Prostate gland (tissue), 2 donors: ENCODE measurements at regions not wholly inside any gene's neighbourhood (a gene's known extent, or its start where the extent isn't known, plus 50 kb on each side); places are given as distances from the start of the nearest gene placed in this dataset.

Experiments
- DNase-seq: peaks from one replicate; pipeline ENCODE4 v3.0.0-alpha.2; 2019; ENCODE audit warnings: low spot score
- H3K27ac ChIP-seq, 2 donors: fragments of 200-600 bp; sonication (generic); 2 replicates each; pipeline ENCODE4 v1.5.1; 2017 to 2019
- H3K27me3 ChIP-seq: fragments of 200-600 bp; sonication (generic); replicated peaks from 2 replicates; pipeline ENCODE4 v1.5.1; 2019; ENCODE audit not compliant: insufficient read depth
- H3K36me3 ChIP-seq, 2 donors: fragments of 200-600 bp; sonication (generic); 1 replicate in 1 of 2; 2 replicates in 1 of 2; pipeline versions ENCODE4 v1.5.1 to v1.8.1; 2017 to 2019
- H3K4me1 ChIP-seq: fragments of 200-600 bp; sonication (generic); replicated peaks from 2 replicates; pipeline ENCODE4 v1.5.1; 2019
- H3K4me3 ChIP-seq, 2 donors: fragments of 200-600 bp; sonication (generic); 2 replicates each; pipeline ENCODE4 v1.5.1; 2017 to 2019
- H3K9me3 ChIP-seq: fragments of 200-600 bp; sonication (generic); 2 replicates; pipeline ENCODE4 v1.5.1; 2017
- CTCF ChIP-seq, 4 experiments: fragments of 200-600 bp in 2 of 4; fragments of 450-650 bp in 2 of 4; sonication (generic) in 2 of 4; IDR thresholded peaks; 1 replicate in 3 of 4; 2 replicates in 1 of 4; pipeline ENCODE4 v1.5.1; 2016 to 2019; ENCODE audit warnings: antibody characterized with exemption in 4 of 4, mild to moderate bottlenecking in 2 of 4, moderate library complexity in 2 of 4
- POLR2A ChIP-seq: fragments of 450-650 bp; IDR thresholded peaks from one replicate; pipeline ENCODE4 v1.6.1; 2016; ENCODE audit warnings: antibody characterized with exemption, mild to moderate bottlenecking
- POLR2AphosphoS5 ChIP-seq: sonication (generic); formaldehyde crosslinking; IDR thresholded peaks from one replicate; pipeline ENCODE4 v1.6.1; 2017; ENCODE audit warnings: antibody characterized with exemption
- WGBS: methylation state at CpG from one replicate; pipeline ENCODE4 v1.1.5; 2018; 5-methylcytosine and 5-hydroxymethylcytosine counted together
- intact Hi-C: fragments of 100-400 bp; cut with DNase I; formaldehyde crosslinking; loops from one replicate; pipeline ENCODE4 v1.14.2; 2022

- intact Hi-C loops = no loop called here
- Histone ChIP-seq H3K36me3 (no peaks in the 10 kb centered on the region), H3K27ac (no peak overlapping the region), H3K4me3 (no peak overlapping the region), H3K9me3 (no peaks in the 10 kb centered on the region), H3K27me3 (no peaks in the 10 kb centered on the region), H3K4me1 (no peaks in the 10 kb centered on the region)
- TF ChIP-seq CTCF (IDR thresholded peaks at IDR 0.05) (no peak), POLR2AphosphoS5 (no peak), POLR2A (no peak)
- no peak for DNase-seq
Measured at GRCh38 chr3:162743091-162743490, 1246.5 kb downstream of the OTOL1 start.

GRCh38 chr3:162760789-162761188, 1264.2 kb downstream of the OTOL1 start:
- H3K36me3 ChIP-seq = no peaks in the 10 kb centered on the region
- no peaks in the 10 kb centered on the region for H3K27me3 ChIP-seq
- no peaks in the 10 kb centered on the region for H3K9me3 ChIP-seq
- H3K27ac ChIP-seq = no peak overlapping the region
- no peaks in the 10 kb centered on the region for H3K4me1 ChIP-seq
- WGBS = 85% methylated on average over 2 of the region's 2 CpGs
- H3K4me3 ChIP-seq = no peak overlapping the region
- TF ChIP-seq POLR2A (no peak), CTCF (IDR thresholded peaks at IDR 0.05) (no peak), POLR2AphosphoS5 (no peak)
- DNase-seq = no peak
- intact Hi-C loops = no loop called here

GRCh38 chr3:162764051-162764807, 1267.6 kb downstream of the OTOL1 start:
- no peak for DNase-seq
- intact Hi-C loops = no loop called here
- no peaks in the 10 kb centered on the region for H3K4me1 ChIP-seq
- no peaks in the 10 kb centered on the region for H3K9me3 ChIP-seq
- no peaks in the 10 kb centered on the region for H3K27me3 ChIP-seq
- TF ChIP-seq POLR2AphosphoS5 (no peak), POLR2A (no peak), CTCF (IDR thresholded peaks at IDR 0.05) (no peak)
- H3K27ac ChIP-seq = no peak overlapping the region
- 27% methylated on average over 4 of the region's 4 CpGs for WGBS
- H3K4me3 ChIP-seq = no peak overlapping the region
- H3K36me3 ChIP-seq = no peaks in the 10 kb centered on the region

GRCh38 chr3:162764808-162765071, 1268.1 kb downstream of the OTOL1 start:
- Histone ChIP-seq H3K4me3 (no peak overlapping the region), H3K9me3 (no peaks in the 10 kb centered on the region), H3K36me3 (no peaks in the 10 kb centered on the region), H3K27me3 (no peaks in the 10 kb centered on the region), H3K27ac (no peak overlapping the region), H3K4me1 (no peaks in the 10 kb centered on the region)
- intact Hi-C loops = no loop called here
- DNase-seq = no peak
- TF ChIP-seq CTCF (IDR thresholded peaks at IDR 0.05) (no peak), POLR2A (no peak), POLR2AphosphoS5 (no peak)

GRCh38 chr3:162765524-162765923, 1268.9 kb downstream of the OTOL1 start:
- DNase-seq = no peak
- H3K4me1 ChIP-seq = no peaks in the 10 kb centered on the region
- intact Hi-C loops = no loop called here
- no peaks in the 10 kb centered on the region for H3K9me3 ChIP-seq
- WGBS = 82% methylated on average over 3 of the region's 3 CpGs
- no peaks in the 10 kb centered on the region for H3K27me3 ChIP-seq
- no peak overlapping the region for H3K27ac ChIP-seq
- no peak overlapping the region for H3K4me3 ChIP-seq
- no peak for TF ChIP-seq POLR2A
- TF ChIP-seq CTCF (IDR thresholded peaks at IDR 0.05) = no peak
- TF ChIP-seq POLR2AphosphoS5 = no peak
- H3K36me3 ChIP-seq = no peaks in the 10 kb centered on the region
